ENCODE measurements at regions not wholly inside any gene's neighbourhood (a gene's known extent, or its start where the extent isn't known, plus 50 kb on each side); places are given as distances from the start of the nearest gene placed in this dataset.
A peak's percentile ranks its signal among the peaks of the same experiment; 100 is the strongest.
"Not testable (repeated sequence)": the region's sequence is repeated elsewhere in the genome, so short reads cannot be mapped to it uniquely, and the experiment has no call there.

DNA sequence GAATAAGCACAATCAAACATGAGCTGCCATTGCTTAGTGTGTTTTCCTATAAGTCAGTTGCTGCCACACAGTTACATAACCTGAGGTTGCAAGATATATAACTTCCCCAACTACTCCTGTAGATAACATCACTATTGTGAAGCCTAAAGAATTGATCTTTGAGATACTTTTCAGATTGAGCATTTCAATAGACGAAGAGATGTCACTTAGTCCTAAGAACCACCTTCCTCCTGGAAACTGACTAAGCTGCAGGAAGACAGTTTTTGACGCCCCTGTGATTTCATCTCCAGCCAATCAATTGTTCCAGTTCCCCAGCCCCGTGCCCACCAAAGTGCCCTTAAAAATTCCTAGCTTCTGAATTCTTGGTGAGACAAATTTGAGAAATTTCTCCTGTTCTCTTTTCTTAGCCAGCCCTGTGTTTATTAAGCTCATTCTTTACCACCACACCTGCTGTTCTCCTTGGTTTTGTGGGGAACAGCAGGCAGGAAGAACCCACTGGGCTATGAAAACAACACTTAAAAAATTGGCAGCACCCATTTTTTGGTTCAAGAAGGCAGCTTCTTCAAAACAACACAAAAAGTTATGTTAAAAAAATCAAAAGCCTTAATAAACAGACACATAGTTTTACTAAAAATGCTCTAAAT is 317.1 kb upstream of the PABPC4L start:
- no peak for DNase-seq (ENCODE audit: low read depth in 2 of 2)

DNA sequence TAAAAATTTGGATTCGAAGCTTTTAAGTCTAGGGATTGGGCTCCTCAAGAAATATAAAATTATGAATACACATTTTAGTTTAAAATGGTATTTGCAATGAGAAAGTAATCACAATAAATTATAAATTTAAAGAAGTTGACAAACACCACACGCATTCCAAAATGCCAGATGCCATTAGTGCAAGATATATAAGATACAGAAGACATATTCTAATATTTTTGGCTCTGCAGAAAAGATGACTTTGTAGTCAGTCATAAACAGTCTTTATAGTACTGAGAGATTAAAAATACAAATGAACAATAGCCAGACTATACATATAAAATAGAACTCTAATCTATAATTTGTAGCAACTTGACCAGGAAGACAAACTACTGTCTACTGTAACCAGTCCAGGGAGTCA is 309.0 kb upstream of the PABPC4L start:
- DNase-seq (ENCODE audit: low read depth in 2 of 2), result no peak

DNA sequence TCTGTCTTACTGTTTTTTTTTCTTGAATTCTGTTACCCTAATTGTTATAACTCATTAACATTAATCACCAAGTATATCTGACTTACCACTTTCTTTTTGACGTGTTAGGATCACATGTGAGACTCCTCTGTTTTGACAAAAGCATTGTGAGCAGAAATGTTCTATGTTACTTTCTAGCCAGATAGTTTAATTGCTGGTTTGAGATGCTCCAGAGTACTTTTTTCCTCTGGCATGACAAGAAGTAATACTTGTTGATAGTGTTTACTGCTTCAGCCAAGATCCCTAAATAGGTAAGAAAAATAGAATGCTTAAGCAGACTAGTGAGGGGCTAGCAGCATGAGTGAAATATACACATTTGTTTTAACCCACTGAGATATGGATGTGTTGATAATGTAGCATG is 303.9 kb upstream of the PABPC4L start:
- no peak for DNase-seq (ENCODE audit: low read depth in 2 of 2)

DNA sequence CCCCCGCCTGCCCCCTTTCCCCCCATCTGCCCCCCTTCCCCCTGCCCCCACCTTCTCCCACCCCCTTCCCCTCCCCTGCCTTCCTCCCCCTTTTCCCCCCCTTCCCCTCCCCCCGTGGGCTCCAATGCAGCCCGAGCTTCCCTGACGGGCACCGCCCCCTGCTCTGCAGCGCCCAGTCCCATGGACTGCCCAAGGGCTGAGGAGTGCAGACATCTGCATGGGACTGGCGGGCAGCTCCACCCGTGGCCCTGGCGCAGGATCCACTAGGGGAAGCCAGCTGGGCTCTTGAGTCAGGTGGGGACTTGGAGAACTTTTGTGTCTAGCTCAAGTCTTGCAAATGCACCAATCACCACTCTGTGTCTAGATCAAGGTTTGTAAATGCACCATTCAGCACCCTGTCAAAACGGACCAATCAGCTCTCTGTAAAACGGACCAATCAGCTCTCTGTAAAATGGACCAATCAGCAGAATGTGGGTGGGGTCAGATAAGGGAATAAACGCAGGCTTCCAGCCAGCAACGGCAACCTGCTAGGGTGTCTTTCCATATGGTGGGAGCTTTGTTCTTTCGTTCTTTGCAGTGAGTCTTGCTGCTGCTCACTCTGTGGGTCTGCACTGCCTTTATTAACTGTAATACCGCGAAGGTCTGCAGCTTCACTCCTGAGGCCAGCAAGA is 300.5 kb upstream of the PABPC4L start:
- DNase-seq (ENCODE audit: low read depth in 2 of 2), result no peak

DNA sequence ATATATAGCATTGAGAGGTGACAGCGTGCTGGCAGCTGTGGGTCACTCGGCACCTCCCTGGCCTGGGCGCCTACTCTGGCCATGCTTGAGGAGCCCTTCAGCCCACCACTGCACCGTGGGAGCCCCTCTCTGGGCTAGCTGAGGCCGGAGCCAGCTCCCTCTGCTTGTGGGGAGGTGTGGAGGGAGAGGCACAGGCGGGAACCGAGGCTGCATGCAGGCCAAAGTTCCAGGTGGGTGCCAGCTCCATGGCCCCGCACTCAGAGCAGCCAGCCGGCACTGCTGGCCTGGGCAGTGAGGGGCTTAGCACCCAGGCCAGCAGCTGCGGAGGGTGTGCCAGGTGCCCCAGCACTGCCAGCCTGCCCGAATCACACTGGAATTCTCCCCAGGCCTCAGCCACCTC is 299.9 kb upstream of the PABPC4L start:
- not testable (repeated sequence) for DNase-seq (ENCODE audit: low read depth in 2 of 2)

DNA sequence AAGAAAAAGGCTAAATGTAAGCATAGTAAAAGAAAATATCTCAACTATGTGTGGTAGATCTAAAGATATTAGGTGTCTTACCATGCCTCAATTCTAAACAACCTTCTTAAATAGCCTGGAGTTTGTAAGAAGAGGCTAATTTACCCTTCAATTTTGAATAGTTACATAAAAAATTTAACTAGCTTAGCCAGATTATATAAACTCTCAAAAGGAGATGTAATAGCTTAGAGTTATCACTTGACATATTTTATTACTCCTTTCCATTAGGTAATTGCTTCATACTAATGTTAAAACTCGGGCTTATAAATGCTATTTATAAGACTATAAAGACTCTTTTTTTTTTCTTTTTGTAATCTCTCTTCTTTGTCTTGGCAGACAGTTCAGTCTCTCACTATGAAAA is 297.5 kb upstream of the PABPC4L start:
- no peak for DNase-seq (ENCODE audit: low read depth in 2 of 2)

DNA sequence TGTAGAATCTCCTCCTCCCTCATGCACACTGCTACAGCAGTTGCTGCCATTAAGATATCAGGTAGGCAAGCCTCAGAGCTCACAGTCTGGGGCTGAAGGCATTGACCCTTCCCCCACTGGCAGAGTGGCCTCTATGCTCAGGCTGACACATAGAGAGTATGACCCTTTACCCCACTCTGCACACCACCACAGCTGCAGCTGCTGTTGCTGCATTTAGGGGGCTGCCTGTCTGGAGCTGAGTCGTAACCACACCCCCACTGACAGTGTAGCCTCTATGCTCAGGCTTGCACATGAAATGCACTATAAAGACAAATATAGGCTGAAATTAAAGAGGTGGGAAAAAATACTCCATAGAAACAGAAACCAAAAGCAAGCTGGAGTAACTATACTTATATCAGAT is 289.3 kb upstream of the PABPC4L start:
- DNase-seq (ENCODE audit: low read depth in 2 of 2), result no peak

DNA sequence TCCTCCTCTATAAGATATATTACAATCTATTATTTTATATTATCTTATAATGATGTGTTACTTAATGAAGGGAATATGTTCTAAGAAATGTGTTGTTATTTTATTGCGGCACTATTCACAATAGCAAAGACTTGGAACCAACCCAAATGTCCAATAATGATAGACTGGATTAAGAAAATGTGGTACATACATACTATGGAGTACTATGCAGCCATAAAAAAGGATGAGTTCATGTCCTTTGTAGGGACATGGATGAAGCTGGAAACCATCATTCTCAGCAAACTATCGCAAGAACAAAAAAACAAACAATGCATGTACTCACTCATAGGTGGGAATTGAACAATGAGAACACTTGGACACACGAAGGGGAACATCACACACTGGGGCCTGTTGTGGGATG is 281.9 kb upstream of the PABPC4L start:
- DNase-seq (ENCODE audit: low read depth in 2 of 2), result not testable (repeated sequence)

DNA sequence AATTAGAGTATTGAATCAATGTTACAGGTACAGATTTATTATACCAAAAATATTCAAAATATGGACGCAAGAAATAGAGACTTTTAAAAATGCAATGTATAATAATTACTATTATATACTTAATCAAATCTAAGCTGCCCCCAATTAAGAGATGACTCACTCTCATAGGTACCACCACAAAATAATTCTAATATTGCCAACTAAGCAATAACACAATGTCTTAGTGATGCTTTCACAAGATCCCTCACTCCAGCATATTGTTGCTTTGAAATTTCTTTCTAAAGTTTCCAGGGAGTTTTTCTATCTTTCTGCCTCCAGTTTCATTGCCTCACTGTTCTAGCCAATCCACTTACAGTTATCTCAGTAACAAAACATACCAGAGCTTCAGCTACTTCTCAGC is 270.0 kb upstream of the PABPC4L start:
- DNase-seq (ENCODE audit: low read depth in 2 of 2), result no peak

DNA sequence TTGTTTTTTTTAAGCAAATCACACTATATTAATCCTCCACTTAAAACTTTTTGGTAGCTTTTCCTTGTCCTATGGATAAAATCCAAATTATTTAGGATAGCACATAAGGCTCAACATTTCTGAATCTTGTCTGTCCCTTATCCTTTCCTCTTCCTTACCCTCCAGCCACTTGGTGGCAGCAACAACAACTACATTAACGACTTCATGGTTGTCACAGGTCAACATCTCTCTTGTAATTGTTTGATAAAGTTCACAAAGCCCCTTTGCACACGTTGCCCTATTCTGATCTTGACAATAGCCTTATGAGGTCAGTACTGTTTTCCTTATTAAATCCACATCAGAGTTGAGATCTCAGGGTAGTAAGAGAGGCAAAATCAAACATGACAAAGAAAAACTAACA is 269.0 kb upstream of the PABPC4L start:
- peak in 1 of 2 donors; percentile 56 for DNase-seq (ENCODE audit: low read depth in 2 of 2)

DNA sequence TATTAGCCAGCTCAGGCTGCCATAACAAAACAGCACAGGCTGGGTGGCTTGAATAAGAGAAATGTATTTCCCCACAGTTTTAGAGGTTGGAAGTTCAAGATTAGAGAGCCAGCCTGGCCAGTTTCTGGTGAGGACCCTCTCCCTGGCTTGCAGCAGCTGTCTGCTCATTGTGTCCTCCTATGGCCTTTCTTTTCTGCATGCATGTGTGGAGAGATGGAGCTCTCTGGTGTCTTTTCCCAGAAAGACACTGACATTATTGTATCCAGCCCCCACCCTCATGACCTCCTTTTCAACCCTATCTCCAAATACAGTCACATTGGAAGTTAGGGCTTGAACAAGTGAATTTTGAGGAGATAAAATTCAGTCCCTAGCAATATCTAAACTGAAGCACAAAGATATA is 263.8 kb upstream of the PABPC4L start:
- DNase-seq (ENCODE audit: low read depth in 2 of 2), result no peak

DNA sequence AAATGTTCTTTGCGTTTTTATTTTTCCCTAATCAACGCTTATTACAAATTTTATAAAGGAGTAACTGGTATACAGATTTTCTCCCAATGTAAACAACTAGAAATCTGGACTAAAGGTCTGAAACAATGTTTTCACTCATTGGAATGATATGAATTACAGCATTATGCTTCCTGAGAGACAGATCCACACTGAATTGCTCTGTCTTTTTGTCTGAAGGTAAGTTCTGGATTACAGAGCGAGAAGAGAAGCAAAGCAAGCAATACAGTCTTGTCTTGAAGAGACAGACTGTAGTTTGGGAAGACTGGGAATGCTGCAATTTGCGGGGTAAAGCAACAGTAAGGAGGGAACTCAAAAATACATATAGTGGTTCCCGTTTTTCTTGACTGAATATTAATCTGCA is 262.2 kb upstream of the PABPC4L start:
- DNase-seq (ENCODE audit: low read depth in 2 of 2), result no peak

DNA sequence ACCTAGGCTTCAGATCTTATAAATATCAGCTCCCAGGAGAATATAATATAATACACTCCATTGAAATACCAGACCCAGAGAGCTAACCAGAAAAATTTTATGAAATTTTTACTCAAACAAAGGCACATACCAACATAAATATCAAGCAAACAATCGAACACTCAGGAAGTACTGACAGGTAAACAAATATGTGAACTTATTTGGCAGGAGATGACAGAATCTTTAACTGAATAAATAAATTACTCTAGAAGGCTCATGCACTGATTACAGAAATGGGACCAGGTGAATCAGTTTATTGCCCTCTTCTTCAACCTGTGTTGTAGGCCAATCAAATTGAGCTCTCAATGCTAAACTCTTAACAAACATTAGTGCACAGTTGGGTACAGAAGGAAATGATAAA is 225.2 kb upstream of the PABPC4L start:
- DNase-seq (ENCODE audit: low read depth in 2 of 2), result no peak

DNA sequence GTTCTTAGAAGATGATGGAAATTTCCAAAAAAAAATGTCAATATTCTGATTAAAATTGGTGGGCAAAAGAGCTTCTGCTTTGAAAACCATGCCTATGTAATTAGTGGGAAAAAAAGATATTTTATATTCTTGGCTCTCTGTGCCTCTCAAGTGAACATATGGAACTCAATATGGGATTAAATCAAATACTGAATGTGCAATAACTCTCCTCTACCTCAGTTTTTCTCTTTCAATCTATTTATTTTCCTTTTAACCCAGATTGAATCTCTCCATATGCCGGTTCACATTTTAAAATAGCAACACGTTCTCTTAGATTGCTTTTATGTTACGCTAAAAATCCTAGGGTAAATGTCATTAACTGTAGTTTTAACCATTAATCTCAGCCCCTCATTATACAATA is 224.2 kb upstream of the PABPC4L start:
- no peak for DNase-seq (ENCODE audit: low read depth in 2 of 2)

DNA sequence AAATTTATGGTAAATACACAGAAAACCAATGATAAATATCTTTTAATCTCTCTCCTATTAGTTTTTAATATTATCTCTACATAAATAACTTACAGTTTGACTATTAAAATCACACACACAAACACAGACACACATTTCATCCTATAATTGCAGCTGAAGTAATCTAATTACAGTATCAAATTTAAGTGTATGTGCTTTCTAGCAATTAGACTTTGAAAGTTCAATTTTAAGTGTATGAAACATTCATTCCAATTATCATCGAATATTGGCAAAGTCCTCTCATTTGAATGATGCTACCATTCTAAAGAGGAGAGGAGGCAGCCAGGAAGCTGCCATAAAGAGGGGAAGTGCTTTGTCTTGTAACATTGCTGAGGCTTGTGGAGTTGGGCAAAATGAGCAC is 221.2 kb upstream of the PABPC4L start:
- no peak for DNase-seq (ENCODE audit: low read depth in 2 of 2)

DNA sequence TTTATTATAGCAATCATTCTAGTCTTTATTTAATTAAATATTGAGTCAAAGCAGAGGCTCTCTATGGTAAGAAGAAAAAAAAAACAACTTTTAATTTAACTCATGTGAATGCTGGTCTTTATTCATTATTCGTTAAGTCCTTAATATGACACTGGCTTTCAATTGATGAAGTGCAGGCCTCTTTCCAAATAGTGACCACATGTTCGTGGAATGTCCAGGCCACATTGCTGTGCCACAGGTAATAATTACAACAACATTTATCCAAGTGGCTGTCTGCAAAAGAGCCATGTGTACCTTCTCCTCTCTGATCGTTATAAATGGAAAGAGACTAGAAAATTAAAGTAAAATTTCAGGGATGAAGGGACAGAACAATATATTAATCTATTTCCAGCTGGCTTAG is 220.1 kb upstream of the PABPC4L start:
- no peak for DNase-seq (ENCODE audit: low read depth in 2 of 2)

DNA sequence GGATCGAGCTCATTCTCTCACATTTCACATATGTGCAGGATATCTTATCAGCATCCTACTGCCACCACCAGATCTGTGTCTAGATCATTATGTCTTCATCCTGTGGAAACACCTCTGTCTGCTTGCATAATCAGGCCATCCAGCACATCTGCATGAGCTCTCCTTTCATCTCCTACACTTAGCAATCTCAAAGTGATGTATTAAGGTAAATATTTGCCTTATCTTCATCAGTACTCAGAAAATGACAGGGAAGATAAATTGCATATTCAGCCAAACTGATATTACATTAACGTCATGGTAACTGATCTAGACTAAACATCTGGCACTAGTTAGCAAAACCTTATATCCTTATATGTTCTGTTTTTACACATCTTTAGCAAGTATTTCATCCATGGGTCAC is 207.3 kb upstream of the PABPC4L start:
- no peak for DNase-seq (ENCODE audit: low read depth in 2 of 2)

DNA sequence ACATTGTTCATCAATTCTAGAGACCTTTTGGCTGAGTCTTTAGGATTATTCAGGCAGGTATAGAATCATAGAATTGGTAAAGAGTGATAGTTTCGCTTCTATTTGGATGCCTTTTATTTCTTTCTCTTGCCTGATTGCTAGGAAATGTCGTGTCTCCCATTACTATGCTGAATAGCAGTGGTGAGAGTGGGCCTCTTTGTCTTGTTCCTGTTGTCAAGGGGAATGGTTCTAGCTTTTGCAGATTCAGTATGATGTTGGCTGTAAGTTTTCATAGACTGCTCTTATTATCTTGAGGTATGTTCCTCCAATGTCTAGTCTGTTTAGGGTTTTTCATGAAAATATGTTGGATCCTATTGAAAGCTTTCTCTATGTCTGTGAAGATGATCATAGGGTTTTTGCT is 200.2 kb upstream of the PABPC4L start:
- DNase-seq (ENCODE audit: low read depth in 2 of 2), result no peak

DNA sequence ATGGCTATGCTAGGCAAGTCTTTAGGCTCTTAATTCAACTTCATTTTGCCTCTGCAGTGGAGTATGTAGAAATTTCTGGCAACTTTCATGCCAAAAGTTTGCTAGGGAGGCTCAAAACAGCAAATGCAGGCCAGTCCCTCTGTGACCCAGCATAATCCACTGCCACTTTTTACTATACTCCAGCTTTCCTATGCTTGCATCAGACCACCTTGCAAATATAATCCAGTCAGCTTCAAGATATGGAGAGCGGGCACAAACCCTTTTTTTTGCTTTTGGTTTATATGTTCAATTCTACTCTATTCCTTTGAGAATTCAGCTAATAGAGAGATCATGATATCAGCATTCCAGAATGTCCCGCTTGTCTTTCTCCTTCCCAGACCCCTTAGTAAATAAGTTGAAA is 192.0 kb upstream of the PABPC4L start:
- no peak for DNase-seq (ENCODE audit: low read depth in 2 of 2)

DNA sequence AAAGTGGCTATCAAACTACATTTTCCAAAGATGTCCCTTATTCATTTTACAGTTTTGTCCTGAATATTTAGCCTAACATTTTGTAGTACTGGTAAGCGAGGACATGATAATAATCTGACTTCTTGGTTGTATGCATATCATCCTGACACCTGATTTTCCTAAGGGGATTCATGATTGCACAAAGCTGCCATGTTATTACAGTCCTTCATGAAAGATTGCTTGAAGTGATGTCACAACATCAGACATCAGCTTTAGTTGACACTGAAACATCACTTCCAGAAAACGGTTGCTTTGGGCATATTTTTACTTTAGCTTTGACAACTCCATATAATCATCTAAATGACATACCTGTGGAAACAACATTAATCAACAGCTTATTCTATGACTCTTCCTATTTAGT is 188.7 kb upstream of the PABPC4L start:
- DNase-seq (ENCODE audit: low read depth in 2 of 2), result no peak

DNA sequence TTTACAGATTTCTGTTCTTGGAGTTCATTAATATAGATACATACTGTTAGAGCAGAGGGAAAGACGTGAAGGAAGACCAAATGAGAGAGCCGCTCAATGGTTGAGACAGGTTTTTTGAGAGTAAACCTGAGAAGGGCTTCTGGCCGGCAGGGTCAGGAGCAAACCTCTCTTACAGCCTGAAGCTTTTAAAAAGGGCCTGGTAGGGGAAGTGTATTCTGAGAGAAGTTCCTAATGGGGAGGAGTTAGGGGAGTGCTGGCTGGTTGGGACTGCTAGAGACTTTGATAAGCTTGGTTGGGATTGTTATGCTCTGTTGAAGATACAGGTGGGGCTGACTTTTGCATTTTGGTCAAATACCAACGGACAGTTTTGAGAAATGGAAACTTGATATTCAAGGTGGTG is 186.8 kb upstream of the PABPC4L start:
- no peak for DNase-seq (ENCODE audit: low read depth in 2 of 2)

DNA sequence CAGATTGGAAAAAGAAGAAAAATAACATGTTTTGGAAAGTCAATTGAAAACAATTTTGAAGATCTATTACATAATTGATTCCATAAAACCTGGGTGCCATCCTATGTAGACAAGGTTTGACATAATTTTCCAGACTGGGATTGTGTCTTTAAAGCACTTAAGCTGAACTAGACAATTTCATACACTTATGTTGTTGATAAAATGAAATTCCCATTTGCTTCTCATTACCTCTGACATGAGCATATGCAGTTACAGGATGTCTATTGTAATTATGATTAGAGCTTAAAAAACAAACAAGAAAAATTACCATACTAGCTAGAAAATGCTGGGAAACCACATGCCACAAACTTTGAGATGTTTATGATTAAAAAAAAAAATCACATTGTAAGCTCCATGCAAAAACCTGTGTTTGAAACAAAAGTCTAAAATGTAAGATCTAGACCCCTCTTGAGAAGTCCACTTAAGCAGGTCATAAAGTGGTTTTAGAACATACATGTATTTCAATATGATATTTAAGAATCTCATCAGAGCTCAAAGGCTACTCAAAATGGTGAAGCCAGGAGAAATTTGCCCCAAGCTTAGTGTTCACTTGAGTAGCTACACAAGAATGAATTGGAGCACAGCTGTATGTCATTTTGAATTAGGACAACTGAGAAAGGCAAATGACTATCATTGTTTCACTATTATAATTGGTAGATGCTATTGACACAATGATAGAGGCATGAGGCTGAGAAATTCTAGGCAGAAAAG is 181.1 kb upstream of the PABPC4L start:
- no peak for DNase-seq (ENCODE audit: low read depth in 2 of 2)

DNA sequence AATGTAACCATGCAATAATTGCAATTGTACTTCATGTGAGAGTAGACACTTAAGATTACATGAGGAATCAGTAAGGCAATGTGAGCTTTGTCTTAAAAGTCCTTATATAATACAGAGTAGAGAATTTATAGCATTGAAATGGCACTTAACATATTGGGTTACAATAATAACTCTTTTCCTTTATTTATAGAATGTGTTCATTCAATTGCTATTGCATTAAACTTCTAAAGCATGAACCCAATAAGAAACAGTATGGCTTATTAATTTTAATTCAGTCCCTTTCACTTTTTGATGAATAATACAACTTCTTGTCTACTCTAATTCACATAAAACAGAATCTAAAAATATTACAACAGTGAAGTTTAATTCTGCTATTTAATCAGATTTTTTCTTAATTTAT is 174.2 kb upstream of the PABPC4L start:
- no peak for DNase-seq (ENCODE audit: low read depth in 2 of 2)
